SK-N-SH (cell line): ENCODE measurements at regions not wholly inside any gene's neighbourhood (a gene's known extent, or its start where the extent isn't known, plus 50 kb on each side); places are given as distances from the start of the nearest gene placed in this dataset.

Source experiments
- CTCF ChIA-PET: fragments of 300-600, 350-600 bp; formaldehyde crosslinking; extraction: SDS; loops from one replicate; lab custom pipeline; 2021; lab: Yijun Ruan, JAX
- POLR2A ChIA-PET: fragments of 350-600 bp; sonication (Branson Sonifier 250); formaldehyde crosslinking; extraction: SDS; loops from one replicate; lab custom pipeline; 2020; ENCODE audit warnings: antibody characterized with exemption, inconsistent platforms; lab: Yijun Ruan, JAX
- DNase-seq: peaks from one replicate; pipeline ENCODE4 v3.0.0; 2012
- H2AFZ ChIP-seq: fragments of 200-600 bp; sonication (generic); 2 replicates; pipeline ENCODE4 v1.8.1; 2016; ENCODE audit warnings: antibody characterized with exemption, mild to moderate bottlenecking, low read depth
- H3F3A ChIP-seq: fragments of 200-600 bp; sonication (generic); replicated peaks from 2 replicates; pipeline ENCODE3; 2016; ENCODE audit warnings: antibody characterized with exemption, mild to moderate bottlenecking; ENCODE audit not compliant: insufficient read depth
- H3K27ac ChIP-seq, 2 experiments: fragments of 200-500 bp in 1 of 2; fragments of 200-600 bp in 1 of 2; sonication (Bioruptor generic) in 1 of 2; sonication (generic), shearing (Covaris generic) in 1 of 2; 2 replicates each; pipeline versions ENCODE4 v1.5.1 to v1.6.1; 2014 to 2016; ENCODE audit warnings: low read depth in 2 of 2, inconsistent platforms in 1 of 2, low read length in 1 of 2, mild to moderate bottlenecking in 1 of 2, mixed read lengths in 1 of 2
- H3K27me3 ChIP-seq: fragments of 200-600 bp; sonication (generic), shearing (Covaris generic); 2 replicates; pipeline ENCODE4 v1.6.1; 2016; ENCODE audit warnings: mixed run types; ENCODE audit not compliant: insufficient read depth
- H3K36me3 ChIP-seq, 2 experiments: fragments of 200-500 bp in 1 of 2; fragments of 200-600 bp in 1 of 2; sonication (Bioruptor generic) in 1 of 2; sonication (generic) in 1 of 2; replicated peaks in 1 of 2; 2 replicates each; pipeline versions ENCODE3 to v1.5.1; 2014 to 2016; ENCODE audit warnings: low read length in 1 of 2, mild to moderate bottlenecking in 1 of 2; ENCODE audit not compliant: insufficient read depth in 2 of 2, control insufficient read depth in 1 of 2
- H3K4me1 ChIP-seq, 2 experiments: fragments of 200-500 bp in 1 of 2; fragments of 200-600 bp in 1 of 2; sonication (Bioruptor generic) in 1 of 2; sonication (generic), shearing (Covaris generic) in 1 of 2; 2 replicates each; pipeline versions ENCODE4 v1.5.1 to v1.6.1; 2014 to 2016; ENCODE audit warnings: low read depth in 1 of 2, low read length in 1 of 2, mixed run types in 1 of 2; ENCODE audit not compliant: insufficient read depth in 2 of 2, control insufficient read depth in 1 of 2
- H3K4me2 ChIP-seq: fragments of 200-600 bp; sonication (generic), shearing (Covaris generic); 2 replicates; pipeline ENCODE4 v1.6.1; 2017; ENCODE audit warnings: mixed run types
- H3K4me3 ChIP-seq, 2 experiments: fragments of 200-500 bp in 1 of 2; fragments of 200-600 bp in 1 of 2; sonication (Bioruptor generic) in 1 of 2; sonication (generic), shearing (Covaris generic) in 1 of 2; 2 replicates each; pipeline versions ENCODE4 v1.5.1 to v1.8.1; 2014 to 2016; ENCODE audit warnings: low read depth in 2 of 2, inconsistent platforms in 1 of 2, low read length in 1 of 2, mild to moderate bottlenecking in 1 of 2, mixed read lengths in 1 of 2, moderate library complexity in 1 of 2
- H3K79me2 ChIP-seq: fragments of 200-600 bp; sonication (generic); 2 replicates; pipeline ENCODE4 v1.8.1; 2017; ENCODE audit warnings: mild to moderate bottlenecking; ENCODE audit not compliant: insufficient read depth
- H3K9ac ChIP-seq: fragments of 200-600 bp; sonication (generic); 2 replicates; pipeline ENCODE4 v1.6.1; 2017; ENCODE audit warnings: mixed run types
- H3K9me2 ChIP-seq: fragments of 200-600 bp; sonication (generic); 2 replicates; pipeline ENCODE4 v1.6.1; 2017; ENCODE audit warnings: mixed run types
- H3K9me3 ChIP-seq: fragments of 200-600 bp; sonication (generic); 2 replicates; pipeline ENCODE4 v1.6.1; 2017; ENCODE audit warnings: mixed run types, mild to moderate bottlenecking, moderate library complexity
- H4K20me1 ChIP-seq: fragments of 200-600 bp; sonication (generic); 2 replicates; pipeline ENCODE4 v1.6.1; 2017; ENCODE audit warnings: mild to moderate bottlenecking, mixed run types; ENCODE audit not compliant: insufficient read depth
- CHD2 ChIP-seq: fragments of 150-350 bp; IDR thresholded peaks from 2 replicates; pipeline ENCODE4 v1.6.1; 2018; ENCODE audit warnings: low read length; ENCODE audit not compliant: partially characterized antibody
- EP300 ChIP-seq, 2 experiments: IDR thresholded peaks; 2 replicates each; pipeline versions ENCODE4 v1.4.0 to v1.6.1; 2012; ENCODE audit warnings: borderline replicate concordance in 1 of 2, low read depth in 1 of 2, low read length in 1 of 2
- EZH2phosphoT487 ChIP-seq: fragments of 200-600 bp; sonication (generic); IDR thresholded peaks from 2 replicates; pipeline ENCODE4 v1.6.1; 2017; ENCODE audit warnings: low read depth, mixed run types, mild to moderate bottlenecking, antibody characterized with exemption, moderate library complexity, borderline replicate concordance
- FOSL2 ChIP-seq: IDR thresholded peaks from 2 replicates; pipeline ENCODE4 v1.4.0; 2012; ENCODE audit warnings: low read depth, mild to moderate bottlenecking, moderate library complexity, borderline replicate concordance
- FOXM1 ChIP-seq: IDR thresholded peaks from 2 replicates; pipeline ENCODE4 v1.4.0; 2012; ENCODE audit warnings: low read depth, mild to moderate bottlenecking
- GATA2 ChIP-seq: sonication (generic); formaldehyde crosslinking; IDR thresholded peaks from 2 replicates; pipeline ENCODE4 v1.5.0; 2020; ENCODE audit warnings: mild to moderate bottlenecking, missing genetic modification reagents
- JUND ChIP-seq: IDR thresholded peaks from 2 replicates; pipeline ENCODE4 v1.4.0; 2012
- MAX ChIP-seq: IDR thresholded peaks from 2 replicates; pipeline ENCODE4 v1.4.0; 2012; ENCODE audit warnings: low read depth
- PBX3 ChIP-seq: IDR thresholded peaks from 2 replicates; pipeline ENCODE4; 2012
- RAD21 ChIP-seq: IDR thresholded peaks from 2 replicates; pipeline ENCODE4 v1.6.1; 2012; ENCODE audit warnings: mild to moderate bottlenecking, low read length
- RFX5 ChIP-seq: IDR thresholded peaks from 2 replicates; pipeline ENCODE4 v1.6.1; 2012; ENCODE audit warnings: mild to moderate bottlenecking, improper control_type of control experiment, low read length
- SIN3A ChIP-seq: IDR thresholded peaks from 2 replicates; pipeline ENCODE4 v1.6.1; 2012; ENCODE audit warnings: low read depth, mild to moderate bottlenecking, low read length, moderate library complexity, borderline replicate concordance
- TAF1 ChIP-seq: IDR thresholded peaks from 2 replicates; pipeline ENCODE4 v1.6.1; 2012; ENCODE audit warnings: low read depth, mild to moderate bottlenecking, low read length, moderate library complexity, borderline replicate concordance
- TCF12 ChIP-seq: IDR thresholded peaks from 2 replicates; pipeline ENCODE4 v1.4.0; 2012
- WGBS: methylation state at CpG from one replicate; pipeline ENCODE4 v1.1.6; 2017; ENCODE audit warnings: low lambda C conversion rate; 5-methylcytosine and 5-hydroxymethylcytosine counted together
- TF ChIP-seq, protein P1 (sequence below): fragments of 150-350 bp; IDR thresholded peaks from 2 replicates; pipeline ENCODE4 v1.6.1; 2016; ENCODE audit warnings: mild to moderate bottlenecking, low read depth, low read length
- TF ChIP-seq, protein P2 (sequence below): IDR thresholded peaks from 2 replicates; pipeline ENCODE4 v1.6.1; 2012; ENCODE audit warnings: mild to moderate bottlenecking, low read depth, low read length, moderate library complexity

- H3F3A ChIP-seq = no peaks in the 10 kb centered on the region
- no peaks in the 10 kb centered on the region for H3K9me3 ChIP-seq
- CTCF ChIA-PET = no interaction called here
- H3K4me2 ChIP-seq = no peak overlapping the region
- no peaks in the 10 kb centered on the region for H3K9me2 ChIP-seq
- no peak overlapping the region for H3K27ac ChIP-seq
- no peak overlapping the region for H2AFZ ChIP-seq
- no peak overlapping the region for H3K9ac ChIP-seq
- H3K36me3 ChIP-seq = no peaks in the 10 kb centered on the region
- no peaks in the 10 kb centered on the region for H4K20me1 ChIP-seq
- 52% methylated on average over 10 of the region's 10 CpGs for WGBS
- H3K4me3 ChIP-seq = no peak overlapping the region
- POLR2A ChIA-PET = no interaction called here
- TF ChIP-seq FOXM1 (no peak), TAF1 (no peak), EP300 (IDR thresholded peaks at IDR 0.05; ENCODE audit: borderline replicate concordance in 1 of 2, low read depth in 1 of 2, low read length in 1 of 2) (no peak), RFX5 (no peak), FOSL2 (no peak), GATA2 (CRISPR knock-in tag) (no peak), RAD21 (no peak)
- TF ChIP-seq, protein P1, sequence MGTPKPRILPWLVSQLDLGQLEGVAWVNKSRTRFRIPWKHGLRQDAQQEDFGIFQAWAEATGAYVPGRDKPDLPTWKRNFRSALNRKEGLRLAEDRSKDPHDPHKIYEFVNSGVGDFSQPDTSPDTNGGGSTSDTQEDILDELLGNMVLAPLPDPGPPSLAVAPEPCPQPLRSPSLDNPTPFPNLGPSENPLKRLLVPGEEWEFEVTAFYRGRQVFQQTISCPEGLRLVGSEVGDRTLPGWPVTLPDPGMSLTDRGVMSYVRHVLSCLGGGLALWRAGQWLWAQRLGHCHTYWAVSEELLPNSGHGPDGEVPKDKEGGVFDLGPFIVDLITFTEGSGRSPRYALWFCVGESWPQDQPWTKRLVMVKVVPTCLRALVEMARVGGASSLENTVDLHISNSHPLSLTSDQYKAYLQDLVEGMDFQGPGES = no peak
- H3K27me3 ChIP-seq = no peaks in the 10 kb centered on the region; the same call in 1 of the 2 replicates
- H3K79me2 ChIP-seq = no peaks in the 10 kb centered on the region
- no peaks in the 10 kb centered on the region for H3K4me1 ChIP-seq
- DNase-seq = no peak
Observed at GRCh38 chr4:188377816-188378215, 238.6 kb downstream of the TRIML1 start.

- DNase-seq = no peak
- TF ChIP-seq MAX = no peak
- TF ChIP-seq, protein P2, sequence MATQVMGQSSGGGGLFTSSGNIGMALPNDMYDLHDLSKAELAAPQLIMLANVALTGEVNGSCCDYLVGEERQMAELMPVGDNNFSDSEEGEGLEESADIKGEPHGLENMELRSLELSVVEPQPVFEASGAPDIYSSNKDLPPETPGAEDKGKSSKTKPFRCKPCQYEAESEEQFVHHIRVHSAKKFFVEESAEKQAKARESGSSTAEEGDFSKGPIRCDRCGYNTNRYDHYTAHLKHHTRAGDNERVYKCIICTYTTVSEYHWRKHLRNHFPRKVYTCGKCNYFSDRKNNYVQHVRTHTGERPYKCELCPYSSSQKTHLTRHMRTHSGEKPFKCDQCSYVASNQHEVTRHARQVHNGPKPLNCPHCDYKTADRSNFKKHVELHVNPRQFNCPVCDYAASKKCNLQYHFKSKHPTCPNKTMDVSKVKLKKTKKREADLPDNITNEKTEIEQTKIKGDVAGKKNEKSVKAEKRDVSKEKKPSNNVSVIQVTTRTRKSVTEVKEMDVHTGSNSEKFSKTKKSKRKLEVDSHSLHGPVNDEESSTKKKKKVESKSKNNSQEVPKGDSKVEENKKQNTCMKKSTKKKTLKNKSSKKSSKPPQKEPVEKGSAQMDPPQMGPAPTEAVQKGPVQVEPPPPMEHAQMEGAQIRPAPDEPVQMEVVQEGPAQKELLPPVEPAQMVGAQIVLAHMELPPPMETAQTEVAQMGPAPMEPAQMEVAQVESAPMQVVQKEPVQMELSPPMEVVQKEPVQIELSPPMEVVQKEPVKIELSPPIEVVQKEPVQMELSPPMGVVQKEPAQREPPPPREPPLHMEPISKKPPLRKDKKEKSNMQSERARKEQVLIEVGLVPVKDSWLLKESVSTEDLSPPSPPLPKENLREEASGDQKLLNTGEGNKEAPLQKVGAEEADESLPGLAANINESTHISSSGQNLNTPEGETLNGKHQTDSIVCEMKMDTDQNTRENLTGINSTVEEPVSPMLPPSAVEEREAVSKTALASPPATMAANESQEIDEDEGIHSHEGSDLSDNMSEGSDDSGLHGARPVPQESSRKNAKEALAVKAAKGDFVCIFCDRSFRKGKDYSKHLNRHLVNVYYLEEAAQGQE = no peak
- TF ChIP-seq SIN3A = no peak
- TF ChIP-seq CHD2 = no peak
- TF ChIP-seq TCF12 = no peak
- no peak for TF ChIP-seq RAD21
- TF ChIP-seq RFX5 = no peak
- TF ChIP-seq EZH2phosphoT487 = no peak
- no peak for TF ChIP-seq JUND
- TF ChIP-seq PBX3 = no peak
- Histone ChIP-seq H3K9me3 (no peaks in the 10 kb centered on the region), H3K79me2 (no peaks in the 10 kb centered on the region), H3K4me3 (no peak overlapping the region), H3K9me2 (no peaks in the 10 kb centered on the region), H4K20me1 (no peaks in the 10 kb centered on the region), H3K27ac (no peak overlapping the region), H3K4me2 (no peak overlapping the region), H3K36me3 (no peaks in the 10 kb centered on the region), H3K27me3 (no peaks in the 10 kb centered on the region), H3F3A (no peaks in the 10 kb centered on the region), H3K9ac (no peak overlapping the region), H2AFZ (no peak overlapping the region), H3K4me1 (no peaks in the 10 kb centered on the region)
- ChIA-PET CTCF (no interaction called here), POLR2A (no interaction called here)
- 47% methylated on average over 4 of the region's 4 CpGs for WGBS
Observed at GRCh38 chr4:188383180-188383579, 243.9 kb downstream of the TRIML1 start.
